Adrenal gland (tissue), 9 donors: ENCODE measurements at regions not wholly inside any gene's neighbourhood (a gene's known extent, or its start where the extent isn't known, plus 50 kb on each side); places are given as distances from the start of the nearest gene placed in this dataset.

Source experiments
- DNase-seq, 7 donors: peaks; one replicate each; pipeline ENCODE4 v3.0.0-alpha.2; 2019 to 2020
- H3K27ac ChIP-seq, 5 donors: fragments of 200-600 bp; sonication (generic) in 4 of 5; 1 replicate in 3 of 5; 2 replicates in 2 of 5; pipeline versions ENCODE4 v1.5.1 to v1.8.0; 2016 to 2020; ENCODE audit warnings: mild to moderate bottlenecking in 1 of 5
- H3K27me3 ChIP-seq: fragments of 200-600 bp; 2 replicates; pipeline ENCODE4 v1.8.0; 2021
- H3K36me3 ChIP-seq, 2 donors: fragments of 200-600 bp; replicated peaks in 1 of 2; 1 replicate in 1 of 2; 2 replicates in 1 of 2; pipeline versions ENCODE4 v1.5.1 to v1.8.0; 2018 to 2022
- H3K4me1 ChIP-seq, 2 donors: fragments of 200-600 bp; replicated peaks in 1 of 2; 1 replicate in 1 of 2; 2 replicates in 1 of 2; pipeline versions ENCODE4 v1.5.1 to v1.8.0; 2018 to 2021
- H3K4me3 ChIP-seq, 4 donors: fragments of 200-600 bp; sonication (generic) in 3 of 4; one replicate each; pipeline ENCODE4 v1.5.1; 2016 to 2018
- H3K9me3 ChIP-seq, 3 donors: fragments of 200-600 bp; sonication (generic) in 1 of 3; replicated peaks in 1 of 3; 1 replicate in 2 of 3; 2 replicates in 1 of 3; pipeline versions ENCODE4 v1.5.1 to v1.8.0; 2016 to 2021
- POLR2A ChIP-seq, 2 donors: fragments of 450-650 bp; IDR thresholded peaks; one replicate each; pipeline ENCODE4 v1.6.1; 2017; ENCODE audit warnings: antibody characterized with exemption in 2 of 2, mild to moderate bottlenecking in 2 of 2, moderate library complexity in 1 of 2
- WGBS, 4 donors: extraction: QIAGEN DNeasy Blood & Tissue Kit in 2 of 4; methylation state at CpG; one replicate each; pipeline versions ENCODE4 v1.1.5 to v1.1.7; 2013 to 2017; 5-methylcytosine and 5-hydroxymethylcytosine counted together
- intact Hi-C, 2 donors: fragments of 100-400 bp; cut with DNase I; formaldehyde crosslinking; loops; one replicate each; pipeline versions ENCODE4 v1.14.1 to v1.15.0; 2022 to 2023
- TF ChIP-seq, protein P1 (sequence below), 6 experiments: fragments of 450-650 bp in 4 of 6; fragments of 200-600 bp in 2 of 6; sonication (generic) in 1 of 6; IDR thresholded peaks; 1 replicate in 5 of 6; 2 replicates in 1 of 6; pipeline versions ENCODE4 v1.5.1 to v1.8.0; 2016 to 2021; ENCODE audit warnings: antibody characterized with exemption in 6 of 6, mild to moderate bottlenecking in 2 of 6, moderate library complexity in 1 of 6
- donor health status: healthy with polysubstance abuse.
- donor health status: Bipolar disorder and iron deficiency.
- donor health status: DM: yes; HTN: yes; CAD: no.
- donor health status: DM: no; HTN: no; CAD: no.
- donor health status: DM: no; HTN: no; CAD: no.

DNA sequence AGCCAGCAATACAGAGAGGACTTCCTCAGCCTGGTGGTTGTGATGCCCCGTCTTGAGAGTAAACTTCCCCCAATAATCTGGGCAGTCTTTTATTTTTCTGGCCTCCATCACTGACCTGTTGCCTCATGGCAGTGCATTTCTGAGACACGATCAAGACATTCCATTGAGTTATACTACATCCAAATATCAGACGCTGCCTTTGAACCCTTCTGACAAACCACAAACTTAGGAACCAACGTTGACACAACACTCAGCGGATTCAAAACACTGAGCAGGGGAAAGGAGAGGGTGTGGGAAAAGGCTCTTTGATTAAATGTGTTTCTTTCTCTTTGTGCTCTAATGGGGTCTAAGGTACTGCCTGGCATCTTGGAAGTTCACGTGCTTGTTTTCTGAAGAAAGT, 100.7 kb upstream of the TBX5 start:
- peaks cover 6% of the 10 kb centered on the region for H3K27me3 ChIP-seq
- intact Hi-C loops: loop anchor here (5.0 to 10.0 kb wide), 3 partner anchors 339 to 524 kb away; no protein-coding TSS in a partner anchor
- TF ChIP-seq POLR2A (IDR thresholded peaks at IDR 0.05): no peak
- TF ChIP-seq, protein P1, sequence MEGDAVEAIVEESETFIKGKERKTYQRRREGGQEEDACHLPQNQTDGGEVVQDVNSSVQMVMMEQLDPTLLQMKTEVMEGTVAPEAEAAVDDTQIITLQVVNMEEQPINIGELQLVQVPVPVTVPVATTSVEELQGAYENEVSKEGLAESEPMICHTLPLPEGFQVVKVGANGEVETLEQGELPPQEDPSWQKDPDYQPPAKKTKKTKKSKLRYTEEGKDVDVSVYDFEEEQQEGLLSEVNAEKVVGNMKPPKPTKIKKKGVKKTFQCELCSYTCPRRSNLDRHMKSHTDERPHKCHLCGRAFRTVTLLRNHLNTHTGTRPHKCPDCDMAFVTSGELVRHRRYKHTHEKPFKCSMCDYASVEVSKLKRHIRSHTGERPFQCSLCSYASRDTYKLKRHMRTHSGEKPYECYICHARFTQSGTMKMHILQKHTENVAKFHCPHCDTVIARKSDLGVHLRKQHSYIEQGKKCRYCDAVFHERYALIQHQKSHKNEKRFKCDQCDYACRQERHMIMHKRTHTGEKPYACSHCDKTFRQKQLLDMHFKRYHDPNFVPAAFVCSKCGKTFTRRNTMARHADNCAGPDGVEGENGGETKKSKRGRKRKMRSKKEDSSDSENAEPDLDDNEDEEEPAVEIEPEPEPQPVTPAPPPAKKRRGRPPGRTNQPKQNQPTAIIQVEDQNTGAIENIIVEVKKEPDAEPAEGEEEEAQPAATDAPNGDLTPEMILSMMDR (IDR thresholded peaks at IDR 0.05): no peak

DNA sequence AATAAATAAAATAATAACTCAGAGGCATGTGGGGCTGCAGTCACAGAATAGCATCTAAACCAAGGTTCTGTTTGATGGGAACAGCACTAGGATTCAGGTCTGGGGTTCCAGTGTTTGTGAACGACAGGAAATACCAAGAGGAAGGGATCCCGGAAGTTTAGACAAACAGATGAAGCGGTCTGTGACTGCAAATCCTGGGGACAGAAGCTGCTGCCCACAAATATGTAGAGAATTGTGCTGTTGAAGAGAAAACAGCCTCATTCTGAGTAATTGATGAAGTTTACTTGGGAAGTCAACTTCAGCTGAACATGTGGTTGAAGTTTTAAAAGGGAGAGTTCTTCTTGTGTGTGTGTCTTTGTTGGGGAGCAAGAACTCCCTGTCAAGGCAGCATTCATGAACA, 98.4 kb upstream of the TBX5 start:
- Histone ChIP-seq H3K4me3 (no peak overlapping the region), H3K4me1 (no peaks in the 10 kb centered on the region), H3K36me3 (no peaks in the 10 kb centered on the region), H3K27me3 (peaks cover 12% of the 10 kb centered on the region), H3K9me3 (no peaks in the 10 kb centered on the region), H3K27ac (no peak overlapping the region)
- no peak for DNase-seq
- TF ChIP-seq, protein P1 (IDR thresholded peaks at IDR 0.05): no peak
- no peak for TF ChIP-seq POLR2A (IDR thresholded peaks at IDR 0.05)
- WGBS, 4 donors: 31 to 50% (median 43%) methylated on average over 3 of the region's 3 CpGs
- intact Hi-C loops: loop anchor here in 1 of 2 donors (10.0 kb wide), 1 partner anchor 520 kb away; no protein-coding TSS in a partner anchor

More for the DNA sequence above, 100.7 kb upstream of the TBX5 start:
- H3K9me3 ChIP-seq: no peaks in the 10 kb centered on the region
- no peak overlapping the region for H3K4me3 ChIP-seq
- DNase-seq: no peak
- WGBS, 4 donors: 49 to 72% (median 57%) methylated on average over 6 of the region's 6 CpGs
- H3K27ac ChIP-seq: no peak overlapping the region
- H3K4me1 ChIP-seq: no peaks in the 10 kb centered on the region
- no peaks in the 10 kb centered on the region for H3K36me3 ChIP-seq

DNA sequence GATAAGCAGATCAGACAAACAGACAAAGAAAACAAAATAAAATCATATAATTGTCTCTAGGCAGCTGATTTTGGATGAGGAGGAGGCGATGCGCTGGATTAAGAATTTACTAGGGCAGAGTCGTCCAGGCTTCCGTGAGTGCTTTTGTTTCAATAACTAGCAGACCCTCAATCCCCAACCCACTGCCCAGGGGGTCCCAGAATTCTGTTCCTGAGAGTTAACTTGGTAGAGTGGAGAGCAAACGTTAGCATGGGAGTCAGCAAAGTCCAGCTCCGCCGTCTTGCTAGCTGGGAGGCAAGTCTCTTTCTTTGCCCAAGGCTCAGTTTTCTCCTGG, 95.5 kb upstream of the TBX5 start:
- WGBS, 4 donors: 17 to 21% (median 19%) methylated on average over 7 of the region's 7 CpGs
- H3K4me1 ChIP-seq: no peaks in the 10 kb centered on the region
- H3K9me3 ChIP-seq: no peaks in the 10 kb centered on the region
- H3K4me3 ChIP-seq: no peak overlapping the region
- H3K36me3 ChIP-seq: no peaks in the 10 kb centered on the region
- H3K27me3 ChIP-seq: peaks cover 30% of the 10 kb centered on the region
- no peak for TF ChIP-seq POLR2A (IDR thresholded peaks at IDR 0.05)
- TF ChIP-seq, protein P1 (IDR thresholded peaks at IDR 0.05): no peak
- intact Hi-C loops: loop anchor here in 1 of 2 donors (10.0 kb wide), 1 partner anchor 517 kb away; no protein-coding TSS in a partner anchor
- H3K27ac ChIP-seq: no peak overlapping the region
- DNase-seq: no peak

DNA sequence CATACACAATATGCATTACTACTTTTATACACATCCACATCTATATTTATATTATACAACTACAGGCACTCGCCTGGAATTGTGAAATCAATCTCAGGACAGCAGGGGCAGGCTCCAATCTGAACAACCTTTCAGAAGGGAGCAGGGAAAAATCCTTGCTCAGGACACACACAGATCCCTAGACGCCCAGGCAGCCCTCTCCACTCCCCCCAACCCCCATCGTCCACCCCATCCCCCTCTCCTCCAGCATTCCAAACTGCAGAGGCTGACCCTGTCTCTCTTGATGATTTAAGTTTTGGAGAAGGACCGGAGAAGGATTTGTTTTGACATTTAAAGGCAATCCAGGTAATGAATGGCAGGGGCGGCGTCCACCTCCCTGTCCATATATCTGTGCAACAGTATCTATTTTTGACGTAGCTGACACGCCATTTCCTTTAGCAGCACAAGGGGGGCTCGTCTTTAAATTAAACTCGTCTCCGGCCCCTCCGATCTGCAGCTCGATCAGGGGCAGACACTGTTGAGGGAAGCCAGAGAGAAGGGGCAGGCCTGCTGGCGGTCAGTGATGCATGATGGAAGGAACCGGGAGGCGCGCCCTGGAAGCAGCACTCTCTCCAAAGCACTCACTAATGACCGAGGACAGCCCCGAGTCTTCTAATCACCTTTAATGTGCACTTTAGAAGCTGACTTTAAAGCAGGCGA, 95.0 kb upstream of the TBX5 start:
- DNase-seq: no peak
- intact Hi-C loops: loop anchor here in 1 of 2 donors (10.0 kb wide), 1 partner anchor 516 kb away; no protein-coding TSS in a partner anchor
- Histone ChIP-seq H3K9me3 (no peaks in the 10 kb centered on the region), H3K27ac (no peak overlapping the region), H3K27me3 (peaks cover 30% of the 10 kb centered on the region), H3K4me1 (no peaks in the 10 kb centered on the region), H3K4me3 (no peak overlapping the region), H3K36me3 (no peaks in the 10 kb centered on the region)
- WGBS, 4 donors: 2 to 9% (median 5%) methylated on average over 20 of the region's 20 CpGs
- TF ChIP-seq, protein P1 (IDR thresholded peaks at IDR 0.05): no peak
- no peak for TF ChIP-seq POLR2A (IDR thresholded peaks at IDR 0.05)
